ENCODE measurements at regions not wholly inside any gene's neighbourhood (a gene's known extent, or its start where the extent isn't known, plus 50 kb on each side); places are given as distances from the start of the nearest gene placed in this dataset.
"Not testable (repeated sequence)": the region's sequence is repeated elsewhere in the genome, so short reads cannot be mapped to it uniquely, and the experiment has no call there.

GRCh38 chr17:79560527-79560926 is 50.3 kb downstream of the RBFOX3 start:
- DNase-seq (ENCODE audit: low read depth): no peak

GRCh38 chr17:79559111-79559887 is 51.6 kb downstream of the RBFOX3 start:
- DNase-seq (ENCODE audit: low read depth): no peak

DNA sequence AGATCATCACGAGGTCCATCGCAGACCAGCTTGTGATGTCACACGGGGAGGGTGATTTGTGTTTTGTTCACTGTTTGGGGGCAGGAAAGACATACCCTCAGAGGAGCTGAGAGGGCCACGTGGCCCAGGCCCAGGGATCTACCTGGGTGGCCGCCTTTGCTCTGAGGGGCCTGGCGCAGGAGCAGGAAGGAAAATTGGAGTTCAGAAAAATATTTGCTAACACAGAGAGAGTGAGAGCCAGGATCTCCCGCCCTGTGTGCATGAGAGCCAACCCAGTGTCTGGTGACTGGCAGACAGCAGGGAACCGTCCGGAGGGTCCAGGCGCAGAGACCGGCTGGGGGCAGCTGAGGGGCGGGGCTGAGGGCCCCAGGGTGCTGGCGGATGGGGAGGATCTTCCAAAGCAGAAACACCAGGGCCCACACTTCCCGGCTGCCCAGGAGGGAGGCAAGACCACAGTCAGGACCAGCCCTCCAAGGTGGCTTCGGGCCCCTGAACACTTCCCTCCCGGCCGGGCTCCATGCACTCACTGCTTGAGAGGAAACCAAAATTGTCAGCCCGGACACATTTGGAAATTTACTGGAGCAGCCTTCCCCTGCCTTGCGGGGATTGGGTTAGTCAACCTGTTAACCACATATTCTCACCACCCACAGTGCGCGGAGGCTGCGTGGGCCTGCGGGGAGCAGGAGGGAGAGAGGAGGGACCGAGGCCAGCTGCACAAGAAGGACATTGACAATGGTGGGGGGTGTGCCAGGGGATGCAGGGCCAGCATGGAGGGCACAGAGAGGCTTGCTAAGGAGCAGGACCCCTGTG is 52.6 kb downstream of the RBFOX3 start:
- DNase-seq (ENCODE audit: low read depth): no peak

DNA sequence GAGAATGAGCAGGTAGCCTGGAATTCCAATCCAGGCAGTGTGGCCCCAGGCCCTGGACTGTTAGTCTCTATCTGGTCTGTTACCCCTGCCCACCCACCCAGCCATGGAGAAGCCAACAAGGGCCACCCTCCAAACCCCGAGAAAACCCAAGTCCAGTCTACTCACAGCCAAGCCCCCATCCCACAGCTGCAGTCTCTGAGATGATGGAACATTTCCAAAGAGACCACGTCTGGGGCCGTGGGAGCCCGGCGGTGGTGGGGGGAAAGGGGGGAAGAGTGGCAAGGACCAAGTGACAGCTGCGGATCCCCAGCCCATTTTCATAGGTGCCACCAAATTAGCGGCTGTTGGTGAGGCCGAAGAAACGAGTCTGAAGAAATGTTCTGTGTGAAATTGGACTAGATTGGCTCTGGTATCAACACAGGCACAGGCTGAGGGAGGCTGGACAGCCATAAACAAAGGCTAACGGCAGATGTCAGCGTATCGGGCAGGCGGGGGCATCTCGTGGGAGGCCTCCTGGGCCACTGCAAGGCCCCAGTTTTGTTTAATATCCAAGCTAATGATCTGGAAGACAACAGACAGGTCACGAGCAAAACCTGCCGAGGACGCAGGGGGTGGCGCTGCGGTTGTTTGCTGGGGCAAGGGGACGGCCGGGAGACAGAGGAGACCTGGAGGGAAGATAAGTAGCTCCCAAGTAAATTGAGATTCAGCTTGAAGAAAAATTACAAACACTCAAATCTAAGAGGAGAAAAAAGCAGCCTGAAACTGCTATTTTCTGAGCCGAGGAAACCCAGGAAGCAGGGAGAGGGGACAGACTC is 53.4 kb downstream of the RBFOX3 start:
- no peak for DNase-seq (ENCODE audit: low read depth)

DNA sequence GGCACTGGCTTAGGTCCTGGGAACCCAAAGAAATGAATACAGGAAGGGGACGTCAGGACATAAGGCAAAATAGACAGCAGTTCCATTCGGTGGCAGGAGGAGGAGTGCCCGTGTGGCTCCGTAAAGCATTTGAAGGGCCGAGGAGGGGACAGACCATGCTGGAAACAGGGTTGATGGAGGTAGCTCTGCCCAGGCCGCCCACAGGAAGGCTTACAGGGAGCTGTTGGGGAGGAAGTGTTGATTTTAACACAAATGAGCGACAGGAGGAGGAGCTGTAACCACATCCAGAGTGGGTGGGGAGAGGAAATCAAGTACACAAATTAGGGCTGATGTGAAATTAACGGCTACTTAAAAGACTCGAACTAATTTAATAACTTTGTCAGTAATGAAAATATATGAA is 54.6 kb downstream of the RBFOX3 start:
- DNase-seq (ENCODE audit: low read depth): no peak

GRCh38 chr17:79555543-79555942 is 55.3 kb downstream of the RBFOX3 start:
- no peak for DNase-seq (ENCODE audit: low read depth)

DNA sequence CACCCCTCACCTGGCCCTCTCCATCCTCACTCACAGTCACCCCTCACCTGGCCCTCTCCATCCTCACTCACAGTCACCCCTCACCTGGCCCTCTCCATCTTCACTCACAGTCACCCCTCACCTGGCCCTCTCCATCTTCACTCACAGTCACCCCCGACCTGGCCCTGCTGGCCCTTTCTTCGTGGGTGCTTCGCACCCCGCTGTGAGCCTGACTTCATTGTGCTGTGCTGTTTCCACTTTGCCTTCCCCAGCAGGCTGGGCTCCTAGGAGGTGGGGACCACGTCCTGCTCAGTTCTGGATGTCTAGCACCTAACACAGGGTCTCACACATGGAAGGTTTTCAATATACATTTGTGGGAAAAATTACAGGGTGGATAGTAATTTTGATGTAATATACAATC is 56.5 kb downstream of the RBFOX3 start:
- not testable (repeated sequence) for DNase-seq (ENCODE audit: low read depth)

DNA sequence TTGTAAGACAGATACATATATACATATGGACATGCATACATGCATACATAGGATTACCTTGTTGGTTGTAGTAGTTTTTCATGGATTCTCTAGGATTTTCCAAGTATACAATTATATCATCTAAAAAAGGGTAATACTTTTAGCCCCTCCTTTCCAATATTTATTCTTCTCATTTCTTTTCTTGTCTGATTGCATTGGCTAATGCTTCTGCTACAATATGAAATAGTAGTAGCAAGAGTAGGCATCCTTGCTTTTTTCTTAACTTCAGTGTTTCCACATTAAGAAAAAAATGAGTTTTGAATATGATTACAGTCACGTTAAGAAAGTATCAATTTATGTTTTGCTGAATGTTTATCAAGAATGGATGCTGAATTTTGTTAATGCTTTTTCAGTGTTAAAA is 58.0 kb downstream of the RBFOX3 start:
- no peak for DNase-seq (ENCODE audit: low read depth)

DNA sequence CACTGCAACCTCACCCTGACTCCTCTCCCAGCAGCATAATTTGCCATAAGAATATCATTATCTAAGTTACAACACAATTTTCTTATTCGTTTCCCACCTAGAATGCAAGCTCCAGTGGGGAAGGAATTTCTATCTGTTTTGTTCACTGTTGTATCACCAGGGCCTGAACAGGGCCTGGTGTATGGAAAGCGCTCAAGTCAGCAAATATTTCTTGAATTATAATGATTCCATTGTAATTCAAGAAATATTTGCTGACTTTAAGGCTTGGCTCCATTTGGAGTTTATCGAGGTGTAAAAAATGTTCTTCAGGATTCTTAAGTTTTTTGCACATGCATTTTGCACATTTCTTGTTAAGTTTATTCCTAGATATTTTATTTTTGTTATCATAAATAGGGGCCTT is 58.4 kb downstream of the RBFOX3 start:
- DNase-seq (ENCODE audit: low read depth): no peak

DNA sequence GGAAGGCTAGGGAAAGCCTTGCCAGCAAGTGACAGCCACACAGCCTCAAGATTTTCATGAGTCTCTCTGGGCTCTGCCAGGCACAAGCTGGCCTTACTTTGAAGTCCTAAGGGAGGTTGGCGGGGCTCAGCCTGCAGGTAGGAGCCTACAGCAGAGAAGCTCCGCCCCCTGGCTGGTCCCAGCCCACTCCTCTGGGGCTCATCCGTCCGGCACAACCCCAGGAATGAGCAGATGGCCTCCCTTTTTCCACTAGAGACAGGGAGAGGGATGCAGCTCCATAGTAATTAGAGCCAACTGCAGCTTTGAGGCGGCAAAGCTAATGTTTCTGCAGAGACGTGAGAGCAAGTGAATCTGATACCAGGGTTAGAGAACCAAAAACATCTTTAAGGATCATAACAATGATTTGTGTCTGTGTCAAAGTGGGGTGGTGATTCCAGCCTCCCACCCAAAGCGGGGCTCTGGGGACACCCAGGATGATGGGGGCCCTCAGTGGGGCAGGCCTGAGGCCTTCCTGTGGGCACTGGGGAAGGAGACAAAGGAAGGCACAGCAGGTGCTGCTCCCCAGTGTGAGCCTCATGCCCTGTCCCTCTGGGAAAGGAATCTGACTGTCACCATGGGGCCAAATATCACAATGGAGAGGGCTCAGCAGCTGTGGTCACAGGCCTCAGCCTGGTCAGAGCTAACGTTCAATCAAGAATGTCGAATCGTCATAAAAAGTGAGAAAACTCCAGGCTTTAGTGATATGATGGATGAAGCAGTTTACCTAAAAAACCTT is 61.5 kb downstream of the RBFOX3 start:
- DNase-seq (ENCODE audit: low read depth): no peak

GRCh38 chr17:79548116-79548515 is 62.7 kb downstream of the RBFOX3 start:
- no peak for DNase-seq (ENCODE audit: low read depth)

GRCh38 chr17:79547586-79547985 is 63.3 kb downstream of the RBFOX3 start:
- no peak for DNase-seq (ENCODE audit: low read depth)

- not testable (repeated sequence) for DNase-seq (ENCODE audit: low read depth)
Measured at GRCh38 chr17:79547171-79547570, 63.7 kb downstream of the RBFOX3 start.

GRCh38 chr17:79546386-79546785 is 64.5 kb downstream of the RBFOX3 start:
- DNase-seq (ENCODE audit: low read depth): no peak

GRCh38 chr17:79545251-79546005 is 65.4 kb downstream of the RBFOX3 start:
- no peak for DNase-seq (ENCODE audit: low read depth)

DNA sequence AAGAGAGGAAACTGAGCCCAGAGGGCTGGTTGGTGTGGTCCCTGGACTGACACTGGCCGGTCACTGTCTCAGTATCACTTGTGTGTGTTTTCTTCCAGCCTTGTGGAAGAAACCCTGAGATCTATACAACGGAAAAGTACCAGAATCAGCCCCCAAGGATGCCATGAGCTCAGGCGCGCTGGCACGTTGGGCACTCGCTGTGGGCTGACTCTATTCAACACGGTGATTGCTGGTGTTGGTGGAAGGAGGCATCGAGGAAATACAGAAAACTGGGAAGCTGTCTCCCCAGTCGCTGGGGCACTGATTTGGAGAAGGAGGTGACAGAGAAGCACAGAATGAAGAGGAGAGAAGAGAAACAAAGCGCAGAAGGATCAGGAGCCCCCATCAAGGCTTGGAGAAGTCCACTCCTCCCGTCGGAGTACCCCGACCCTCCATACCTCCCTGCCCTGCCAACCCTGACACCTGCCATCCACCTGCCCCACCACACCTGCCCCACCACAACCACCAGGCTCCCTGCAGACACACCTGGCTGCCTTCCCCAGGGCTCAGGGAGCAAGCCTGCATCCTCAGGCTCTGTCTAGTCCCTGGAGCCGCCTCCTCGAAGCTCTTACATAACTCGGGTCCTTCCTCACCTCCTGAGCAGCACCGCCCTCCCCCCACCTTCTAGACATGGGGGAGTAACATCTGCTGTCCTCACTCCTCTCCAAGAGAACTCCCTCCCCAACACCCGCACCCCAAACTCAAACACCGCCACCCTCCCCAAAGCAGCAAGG is 66.5 kb downstream of the RBFOX3 start:
- DNase-seq (ENCODE audit: low read depth): no peak

GRCh38 chr17:79543531-79543930 is 67.3 kb downstream of the RBFOX3 start:
- DNase-seq (ENCODE audit: low read depth): no peak

DNA sequence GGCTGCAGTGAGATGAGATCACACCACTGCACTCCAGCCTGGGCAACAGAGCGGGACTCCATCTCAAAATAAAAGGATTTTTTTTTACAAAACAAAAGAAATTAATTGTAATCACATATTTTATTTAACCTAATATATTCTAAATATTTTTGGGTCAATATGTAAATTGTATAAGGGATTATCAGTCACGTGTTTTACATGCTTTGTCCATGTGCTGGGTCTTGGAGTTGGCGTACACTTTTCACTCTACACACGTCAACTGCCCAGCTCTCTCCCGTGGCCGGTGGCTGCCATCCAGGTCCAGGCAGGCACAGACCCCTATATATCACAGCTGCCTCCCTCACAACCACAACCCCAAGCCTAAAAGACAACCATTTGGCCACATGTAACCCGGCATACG is 68.1 kb downstream of the RBFOX3 start:
- no peak for DNase-seq (ENCODE audit: low read depth)

GRCh38 chr17:79541056-79541850 is 69.6 kb downstream of the RBFOX3 start:
- no peak for DNase-seq (ENCODE audit: low read depth)
